Left kidney (tissue), 1 donor: ENCODE measurements at regions not wholly inside any gene's neighbourhood (a gene's known extent, or its start where the extent isn't known, plus 50 kb on each side); places are given as distances from the start of the nearest gene placed in this dataset.
"Not testable (repeated sequence)": the region's sequence is repeated elsewhere in the genome, so short reads cannot be mapped to it uniquely, and the experiment has no call there.

Source experiments
- DNase-seq: peaks from one replicate; pipeline ENCODE4 v3.0.0-alpha.2; 2013

GRCh38 chr7:29649876-29650275 is 86.2 kb downstream of the PRR15 start:
- DNase-seq = no peak

- DNase-seq = no peak
Measured at GRCh38 chr7:29651477-29651876, 87.8 kb downstream of the PRR15 start.

GRCh38 chr7:29652556-29652955 is 88.9 kb downstream of the PRR15 start:
- DNase-seq = no peak

- not testable (repeated sequence) for DNase-seq
Measured at GRCh38 chr7:29654340-29654739, 90.7 kb downstream of the PRR15 start.

GRCh38 chr7:29657288-29657687 is 93.7 kb downstream of the PRR15 start:
- DNase-seq = no peak

- no peak for DNase-seq
Measured at GRCh38 chr7:29657856-29658255, 94.2 kb downstream of the PRR15 start.

GRCh38 chr7:29659213-29659612 is 95.6 kb downstream of the PRR15 start:
- DNase-seq = not testable (repeated sequence)

GRCh38 chr7:29662899-29663298 is 99.3 kb downstream of the PRR15 start:
- DNase-seq = not testable (repeated sequence)

- not testable (repeated sequence) for DNase-seq
Measured at GRCh38 chr7:29664999-29665398, 101.4 kb downstream of the PRR15 start.

GRCh38 chr7:29667096-29667669 is 103.5 kb downstream of the PRR15 start:
- DNase-seq = not testable (repeated sequence)

GRCh38 chr7:29671286-29671685 is 107.7 kb downstream of the PRR15 start:
- not testable (repeated sequence) for DNase-seq

GRCh38 chr7:29673635-29674034 is 110.0 kb downstream of the PRR15 start:
- DNase-seq = not testable (repeated sequence)

GRCh38 chr7:29674626-29675025 is 111.0 kb downstream of the PRR15 start:
- not testable (repeated sequence) for DNase-seq

GRCh38 chr7:29677254-29677653 is 113.6 kb downstream of the PRR15 start:
- DNase-seq = not testable (repeated sequence)

GRCh38 chr7:29679963-29680362 is 116.3 kb downstream of the PRR15 start:
- DNase-seq = not testable (repeated sequence)

- not testable (repeated sequence) for DNase-seq
Measured at GRCh38 chr7:29680601-29681000, 117.0 kb downstream of the PRR15 start.

GRCh38 chr7:29684151-29684786 is 120.6 kb downstream of the PRR15 start:
- not testable (repeated sequence) for DNase-seq

GRCh38 chr7:29684787-29685650 is 121.3 kb upstream of the WIPF3 start:
- peak; percentile 50 for DNase-seq

GRCh38 chr7:29685651-29686271 is 120.5 kb upstream of the WIPF3 start:
- not testable (repeated sequence) for DNase-seq

GRCh38 chr7:29690510-29690909 is 115.8 kb upstream of the WIPF3 start:
- DNase-seq = not testable (repeated sequence)

GRCh38 chr7:29696402-29696801 is 109.9 kb upstream of the WIPF3 start:
- not testable (repeated sequence) for DNase-seq

- DNase-seq = not testable (repeated sequence)
Measured at GRCh38 chr7:29699723-29700122, 106.6 kb upstream of the WIPF3 start.
